GM10266 (cell line): ENCODE measurements at regions not wholly inside any gene's neighbourhood (a gene's known extent, or its start where the extent isn't known, plus 50 kb on each side); places are given as distances from the start of the nearest gene placed in this dataset.

ENCODE experiments used
- DNase-seq: peaks from one replicate; pipeline ENCODE4 v3.0.0; 2012; ENCODE audit errors: extremely low spot score
- TF ChIP-seq, protein P1 (sequence below): IDR thresholded peaks from 2 replicates; pipeline ENCODE4 v1.5.1; 2012; ENCODE audit warnings: mild to moderate bottlenecking, low read depth; ENCODE audit not compliant: control insufficient read depth, insufficient read depth; ENCODE audit errors: missing control alignments

DNA sequence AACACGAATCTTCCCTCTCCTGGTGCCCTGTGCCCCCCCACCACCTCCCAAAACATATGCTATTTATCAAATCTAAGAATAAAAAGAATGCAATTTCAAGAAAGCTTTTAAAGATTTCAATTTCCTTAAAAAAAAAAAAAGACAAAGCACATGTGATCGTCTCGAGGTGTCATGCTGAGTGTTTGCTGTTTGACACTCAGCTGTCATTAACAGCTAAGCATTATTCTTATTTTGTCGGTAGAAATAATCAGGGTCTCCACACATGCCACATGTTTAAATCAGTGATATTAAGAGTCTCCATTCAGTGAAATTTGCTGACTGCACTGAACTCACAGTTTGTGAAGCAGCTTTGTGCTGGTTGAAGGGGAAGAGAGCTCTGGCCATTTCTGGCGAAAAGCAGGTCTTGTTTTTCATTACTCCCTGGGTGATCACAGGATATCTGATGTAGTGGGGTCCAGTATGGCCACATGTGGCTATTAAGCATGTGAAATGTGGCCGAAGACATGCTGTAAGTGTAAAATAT, 281.8 kb downstream of the SATB1 start:
- no peak for DNase-seq

DNA sequence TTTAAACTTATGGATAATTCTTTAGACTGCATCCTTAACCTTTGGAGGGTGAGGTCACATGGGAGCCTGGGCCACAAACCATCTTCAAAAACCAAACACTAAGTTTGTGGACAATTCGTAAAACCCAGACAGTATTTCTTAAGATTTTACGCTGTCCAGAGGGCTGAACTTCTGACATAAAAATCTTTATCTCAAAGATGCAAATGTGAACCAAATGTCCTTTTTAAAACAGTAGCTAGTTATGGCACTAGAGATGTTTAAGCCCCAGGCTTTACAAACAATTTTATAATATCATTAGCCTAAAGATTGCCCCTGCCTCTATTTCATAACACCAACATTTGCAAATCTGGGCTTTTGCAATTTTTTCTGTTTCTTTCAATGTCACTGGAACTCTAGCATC, 287.2 kb downstream of the SATB1 start:
- DNase-seq = no peak
- TF ChIP-seq, protein P1, sequence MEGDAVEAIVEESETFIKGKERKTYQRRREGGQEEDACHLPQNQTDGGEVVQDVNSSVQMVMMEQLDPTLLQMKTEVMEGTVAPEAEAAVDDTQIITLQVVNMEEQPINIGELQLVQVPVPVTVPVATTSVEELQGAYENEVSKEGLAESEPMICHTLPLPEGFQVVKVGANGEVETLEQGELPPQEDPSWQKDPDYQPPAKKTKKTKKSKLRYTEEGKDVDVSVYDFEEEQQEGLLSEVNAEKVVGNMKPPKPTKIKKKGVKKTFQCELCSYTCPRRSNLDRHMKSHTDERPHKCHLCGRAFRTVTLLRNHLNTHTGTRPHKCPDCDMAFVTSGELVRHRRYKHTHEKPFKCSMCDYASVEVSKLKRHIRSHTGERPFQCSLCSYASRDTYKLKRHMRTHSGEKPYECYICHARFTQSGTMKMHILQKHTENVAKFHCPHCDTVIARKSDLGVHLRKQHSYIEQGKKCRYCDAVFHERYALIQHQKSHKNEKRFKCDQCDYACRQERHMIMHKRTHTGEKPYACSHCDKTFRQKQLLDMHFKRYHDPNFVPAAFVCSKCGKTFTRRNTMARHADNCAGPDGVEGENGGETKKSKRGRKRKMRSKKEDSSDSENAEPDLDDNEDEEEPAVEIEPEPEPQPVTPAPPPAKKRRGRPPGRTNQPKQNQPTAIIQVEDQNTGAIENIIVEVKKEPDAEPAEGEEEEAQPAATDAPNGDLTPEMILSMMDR = no peak

More for the DNA sequence above, 281.8 kb downstream of the SATB1 start:
- TF ChIP-seq, protein P1 = no peak

DNA sequence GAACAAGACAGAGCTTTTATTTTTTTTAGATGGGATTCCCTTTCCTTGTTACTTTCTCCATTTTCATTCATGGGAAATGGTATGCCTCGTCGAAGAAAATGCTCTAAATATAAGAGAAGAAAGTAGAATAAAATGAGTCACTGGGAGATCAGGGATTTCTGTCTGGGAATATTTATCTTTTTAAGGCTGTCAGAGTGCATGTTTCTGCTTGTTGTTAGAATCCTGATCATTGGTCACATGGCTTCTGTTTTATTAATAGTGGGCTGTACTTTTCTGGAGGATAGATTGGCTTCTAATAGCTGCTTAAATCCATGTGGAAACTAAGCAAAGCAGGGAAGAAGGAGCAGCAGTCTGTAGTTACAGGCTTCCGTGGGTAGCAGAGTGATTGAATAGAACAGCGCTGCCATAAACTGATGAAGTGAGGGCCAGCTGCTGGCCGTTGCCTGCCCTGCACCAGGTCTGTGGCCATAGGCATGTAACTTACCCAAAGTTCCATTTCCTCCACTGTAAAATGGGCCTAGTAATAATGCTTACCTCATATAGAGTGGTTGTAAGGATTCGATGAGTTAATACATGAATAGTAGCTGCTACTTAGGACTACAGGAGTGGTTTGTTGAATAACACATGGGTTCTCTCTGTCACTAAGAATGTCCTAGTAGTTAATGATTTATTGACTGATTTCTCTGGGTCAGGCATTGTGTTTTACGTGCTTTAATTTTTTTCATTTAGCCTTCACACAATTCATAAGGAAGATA, 289.9 kb downstream of the SATB1 start:
- TF ChIP-seq, protein P1 = no peak
- DNase-seq = no peak

DNA sequence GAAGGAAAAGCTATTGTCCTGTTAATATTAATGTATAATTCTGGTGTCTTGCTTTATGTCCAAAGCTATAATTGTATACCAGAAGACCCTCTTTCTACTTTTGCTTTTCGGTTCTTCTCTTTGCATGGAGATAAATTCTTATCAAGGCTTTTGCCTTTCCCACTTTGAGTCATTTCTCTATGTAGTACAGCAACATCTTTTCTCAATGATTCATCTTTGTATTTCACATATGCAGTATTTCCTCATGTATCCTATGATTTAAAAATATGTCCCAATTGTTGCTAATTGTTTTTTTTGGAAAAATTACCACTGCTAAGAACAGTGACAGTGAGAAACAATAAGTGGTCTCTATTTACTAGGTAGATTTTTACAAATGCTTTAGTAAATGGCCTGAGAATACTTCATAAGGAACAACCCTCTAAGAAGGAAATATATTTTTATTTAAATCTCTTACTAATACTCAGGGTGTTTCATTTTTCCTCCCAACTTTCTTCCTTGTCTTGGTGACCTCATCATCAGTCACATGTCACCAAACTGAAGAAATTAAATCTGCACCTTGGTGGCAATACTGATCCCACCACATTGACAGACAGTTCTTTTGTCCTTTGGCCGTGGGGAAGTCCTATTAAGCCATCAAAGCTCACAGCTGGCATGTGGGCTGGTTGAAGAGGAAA, 290.6 kb downstream of the SATB1 start:
- TF ChIP-seq, protein P1 = no peak
- no peak for DNase-seq

DNA sequence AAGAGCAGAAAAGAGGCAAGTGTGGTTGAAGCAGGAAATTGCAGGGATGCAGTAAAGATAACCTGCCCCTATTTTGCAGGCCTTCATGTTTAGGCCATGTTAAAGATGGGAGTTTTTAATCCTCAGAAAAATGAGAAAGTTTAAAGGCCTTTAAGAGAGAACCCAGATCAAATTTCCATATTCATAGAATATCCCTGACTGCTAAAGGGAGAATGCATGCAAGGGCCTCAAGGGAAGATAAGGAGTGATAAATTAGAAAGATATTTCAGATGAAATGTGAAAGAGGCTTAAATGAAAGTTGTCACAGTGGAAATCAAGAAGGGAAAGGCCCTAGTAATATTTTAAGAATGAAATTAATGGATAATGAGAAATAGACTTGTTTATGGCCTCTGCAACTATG, 292.1 kb downstream of the SATB1 start:
- TF ChIP-seq, protein P1 = no peak
- DNase-seq = no peak

DNA sequence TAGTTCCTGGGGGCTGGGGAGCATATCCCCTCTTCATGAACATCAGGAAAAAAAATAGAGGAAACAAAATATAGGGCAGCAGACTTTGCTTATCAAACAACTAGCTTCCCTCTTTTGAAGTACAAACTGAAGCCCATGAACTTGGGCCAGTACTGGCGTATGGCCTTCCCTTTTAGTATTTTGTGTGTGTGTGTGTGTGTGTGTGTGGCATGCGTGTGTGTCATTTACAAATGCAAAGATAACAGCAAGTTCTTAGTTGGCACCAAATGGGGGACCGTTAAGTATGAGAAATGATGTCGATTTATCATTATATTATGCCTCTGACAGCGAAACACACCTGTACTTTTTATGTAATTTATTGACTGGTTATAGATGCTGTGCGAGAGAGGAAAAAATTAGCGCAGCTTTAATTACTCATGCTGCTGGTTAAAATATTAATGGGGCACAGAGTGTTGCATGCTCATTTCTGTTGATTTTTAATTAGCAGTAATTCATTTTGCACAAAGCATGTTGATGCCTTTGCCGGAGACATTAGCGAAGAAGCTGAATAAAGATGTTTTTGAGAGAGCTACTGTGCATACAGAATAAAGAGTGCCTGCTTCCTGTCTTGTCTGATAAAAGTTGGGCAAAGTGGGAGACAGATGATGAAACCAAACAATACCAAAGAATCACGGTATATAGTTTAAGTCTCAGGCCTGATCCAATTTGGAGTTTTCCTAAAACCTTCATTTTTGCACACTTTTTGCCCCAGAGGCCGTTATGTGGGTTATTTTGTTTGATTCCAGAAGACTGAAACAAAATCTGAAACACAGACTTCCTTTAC, 297.1 kb downstream of the SATB1 start:
- TF ChIP-seq, protein P1 = no peak
- DNase-seq = no peak
